GM12878 (cell line): ENCODE measurements at regions not wholly inside any gene's neighbourhood (a gene's known extent, or its start where the extent isn't known, plus 50 kb on each side); places are given as distances from the start of the nearest gene placed in this dataset.

Experiments used
- ATAC-seq: fragments of 200-7000 bp; cut with Tn5 transposase; 3 replicates; pipeline ENCODE4 v1.9.1; 2020; ENCODE audit warnings: mild to moderate bottlenecking, moderate library complexity
- BruUV-seq: library from RNA; stranded (reverse); fragments of 400-500 nt; replicated peaks from 2 replicates; lab custom pipeline; 2021; lab: Mats Ljungman, UMichigan
- CTCF ChIA-PET: fragments of 300-600 bp; sonication (Branson Sonifier 250); formaldehyde crosslinking; extraction: SDS; loops from one replicate; lab custom pipeline; 2021; ENCODE audit warnings: inconsistent platforms; lab: Yijun Ruan, JAX
- POLR2A ChIA-PET: fragments of 350-600 bp; formaldehyde crosslinking; extraction: SDS; loops from one replicate; lab custom pipeline; 2021; ENCODE audit warnings: inconsistent platforms; lab: Charles Lee
- RAD21 ChIA-PET: fragments of 300-600 bp; sonication (Branson Sonifier 250); formaldehyde crosslinking; loops from one replicate; lab custom pipeline; 2023; ENCODE audit warnings: antibody characterized with exemption; ENCODE audit not compliant: unreplicated experiment; lab: Charles Lee
- SMC1A ChIA-PET: fragments of 300-600 bp; sonication (Branson Sonifier 250); formaldehyde crosslinking; loops from one replicate; lab custom pipeline; 2023; ENCODE audit not compliant: unreplicated experiment, uncharacterized antibody; lab: Charles Lee
- DNase-seq: peaks from one replicate; pipeline ENCODE4 v3.0.0-alpha.2; 2011; ENCODE audit warnings: low read depth, low spot score
- FAIRE-seq: peaks from 3 replicates; lab custom pipeline; 2011; peaks lifted over from hg19 to GRCh38; lab: Jason Lieb, UNC
- H2AFZ ChIP-seq: 2 replicates; pipeline ENCODE4 v1.6.0; 2011; ENCODE audit warnings: low read depth, low read length, control low read depth; ENCODE audit not compliant: control insufficient read depth
- H3K27ac ChIP-seq: 2 replicates; pipeline ENCODE4 v1.5.1; 2011; ENCODE audit warnings: control low read depth; ENCODE audit not compliant: control insufficient read depth, insufficient read depth
- H3K27me3 ChIP-seq, 2 experiments: replicated peaks in 1 of 2; 2 replicates each; pipeline versions ENCODE4 v1.6.0 to v1.6.1; 2011; ENCODE audit warnings: low read length in 1 of 2; ENCODE audit not compliant: control insufficient read depth in 2 of 2, insufficient read depth in 2 of 2
- H3K36me3 ChIP-seq, 2 experiments: 2 replicates each; pipeline ENCODE4 v1.5.1; 2011; ENCODE audit warnings: low read length in 1 of 2; ENCODE audit not compliant: control insufficient read depth in 2 of 2, insufficient read depth in 2 of 2
- H3K4me1 ChIP-seq: 2 replicates; pipeline ENCODE4 v1.6.1; 2011; ENCODE audit warnings: mild to moderate bottlenecking, low read length, moderate library complexity, mixed read lengths; ENCODE audit not compliant: control insufficient read depth, insufficient read depth
- H3K4me2 ChIP-seq: 2 replicates; pipeline ENCODE4 v1.6.0; 2011; ENCODE audit warnings: control low read depth; ENCODE audit not compliant: control insufficient read depth, insufficient read depth
- H3K4me3 ChIP-seq: fragments of 200-600 bp; sonication (generic); 2 replicates; pipeline ENCODE4 v1.5.1; 2016
- H3K79me2 ChIP-seq: 2 replicates; pipeline ENCODE4 v1.6.0; 2011; ENCODE audit warnings: low read length; ENCODE audit not compliant: control insufficient read depth, insufficient read depth
- H3K9ac ChIP-seq: 2 replicates; pipeline ENCODE4 v1.8.0; 2011; ENCODE audit warnings: low read length, control low read depth, mixed read lengths; ENCODE audit not compliant: control insufficient read depth, insufficient read depth
- H3K9me3 ChIP-seq: replicated peaks from 3 replicates; pipeline ENCODE4 v1.5.1; 2011; ENCODE audit warnings: mild to moderate bottlenecking, low read length; ENCODE audit not compliant: control insufficient read depth, insufficient read depth
- H4K20me1 ChIP-seq: 2 replicates; pipeline ENCODE4 v1.6.0; 2011; ENCODE audit not compliant: control insufficient read depth, insufficient read depth
- CBX3 ChIP-seq: fragments of 200-600 bp; sonication (generic); IDR thresholded peaks from 2 replicates; pipeline ENCODE4 v1.6.1; 2016; ENCODE audit warnings: low read depth, borderline replicate concordance
- E4F1 ChIP-seq: fragments of 450-650 bp; IDR thresholded peaks from 2 replicates; pipeline ENCODE4 v1.6.1; 2018; ENCODE audit warnings: borderline replicate concordance, mild to moderate bottlenecking; ENCODE audit not compliant: partially characterized antibody
- EZH2 ChIP-seq: IDR thresholded peaks from 2 replicates; pipeline ENCODE4 v1.6.1; 2012; ENCODE audit warnings: low read depth, mild to moderate bottlenecking, control low read depth, inconsistent platforms, low read length, borderline replicate concordance; ENCODE audit not compliant: control insufficient read depth
- MTA2 ChIP-seq: fragments of 450-650 bp; IDR thresholded peaks from 2 replicates; pipeline ENCODE4 v1.6.1; 2016; ENCODE audit warnings: low read depth, mild to moderate bottlenecking, moderate library complexity
- NBN ChIP-seq: fragments of 450-650 bp; IDR thresholded peaks from 2 replicates; pipeline ENCODE4 v1.6.1; 2016
- NFYA ChIP-seq: IDR thresholded peaks from 2 replicates; pipeline ENCODE4 v1.6.1; 2011; ENCODE audit warnings: low read depth, mild to moderate bottlenecking, low read length, improper control_type of control experiment, borderline replicate concordance
- PKNOX1 ChIP-seq: fragments of 450-650 bp; IDR thresholded peaks from 2 replicates; pipeline ENCODE4 v1.6.1; 2016; ENCODE audit warnings: mild to moderate bottlenecking
- POLR2A ChIP-seq: IDR thresholded peaks from 2 replicates; pipeline ENCODE4 v1.6.1; 2011; ENCODE audit warnings: low read depth, mild to moderate bottlenecking, low read length
- POLR2AphosphoS5 ChIP-seq: IDR thresholded peaks from 2 replicates; pipeline ENCODE4 v1.6.1; 2011; ENCODE audit warnings: mild to moderate bottlenecking, low read length, inconsistent platforms
- PRDM15 ChIP-seq: fragments of 450-650 bp; formaldehyde crosslinking; IDR thresholded peaks from 2 replicates; pipeline ENCODE4 v1.4.0; 2020; ENCODE audit warnings: mild to moderate bottlenecking, moderate library complexity
- SREBF2 ChIP-seq: IDR thresholded peaks from 2 replicates; pipeline ENCODE4 v1.6.1; 2012; ENCODE audit warnings: mild to moderate bottlenecking, low read length
- STAT1 ChIP-seq: fragments of 450-650 bp; conservative IDR thresholded peaks from 2 replicates; pipeline ENCODE4 v1.6.1; 2014; ENCODE audit warnings: antibody characterized with exemption, mild to moderate bottlenecking
- USF2 ChIP-seq: IDR thresholded peaks from 2 replicates; pipeline ENCODE4 v1.6.1; 2011; ENCODE audit warnings: low read depth, low read length, improper control_type of control experiment, borderline replicate concordance
- YY1 ChIP-seq: IDR thresholded peaks from 2 replicates; pipeline ENCODE4 v1.6.1; 2011; ENCODE audit warnings: low read depth, mild to moderate bottlenecking, low read length
- ZBED1 ChIP-seq: IDR thresholded peaks from 2 replicates; pipeline ENCODE4 v1.6.1; 2016; ENCODE audit warnings: borderline replicate concordance
- ZNF207 ChIP-seq: fragments of 450-650 bp; IDR thresholded peaks from 2 replicates; pipeline ENCODE4 v1.6.1; 2014; ENCODE audit warnings: antibody characterized with exemption, mild to moderate bottlenecking, borderline replicate concordance
- WGBS: methylation state at CpG from one replicate; pipeline ENCODE4 v1.1.6; 2016; ENCODE audit warnings: low lambda C conversion rate; ENCODE audit not compliant: insufficient replicate concordance, insufficient coverage; ENCODE audit errors: missing lambda C conversion rate; 5-methylcytosine and 5-hydroxymethylcytosine counted together
- in situ Hi-C: fragments of 300-500 bp; cut with MboI; formaldehyde crosslinking; loops from 9 replicates; pipeline ENCODE4 v1.14.3; 2018; ENCODE audit warnings: mixed read lengths
- intact Hi-C: fragments of 100-400 bp; cut with micrococcal nuclease; formaldehyde crosslinking; loops from one replicate; pipeline ENCODE4 v1.14.2; 2022; ENCODE audit not compliant: unreplicated experiment

DNA sequence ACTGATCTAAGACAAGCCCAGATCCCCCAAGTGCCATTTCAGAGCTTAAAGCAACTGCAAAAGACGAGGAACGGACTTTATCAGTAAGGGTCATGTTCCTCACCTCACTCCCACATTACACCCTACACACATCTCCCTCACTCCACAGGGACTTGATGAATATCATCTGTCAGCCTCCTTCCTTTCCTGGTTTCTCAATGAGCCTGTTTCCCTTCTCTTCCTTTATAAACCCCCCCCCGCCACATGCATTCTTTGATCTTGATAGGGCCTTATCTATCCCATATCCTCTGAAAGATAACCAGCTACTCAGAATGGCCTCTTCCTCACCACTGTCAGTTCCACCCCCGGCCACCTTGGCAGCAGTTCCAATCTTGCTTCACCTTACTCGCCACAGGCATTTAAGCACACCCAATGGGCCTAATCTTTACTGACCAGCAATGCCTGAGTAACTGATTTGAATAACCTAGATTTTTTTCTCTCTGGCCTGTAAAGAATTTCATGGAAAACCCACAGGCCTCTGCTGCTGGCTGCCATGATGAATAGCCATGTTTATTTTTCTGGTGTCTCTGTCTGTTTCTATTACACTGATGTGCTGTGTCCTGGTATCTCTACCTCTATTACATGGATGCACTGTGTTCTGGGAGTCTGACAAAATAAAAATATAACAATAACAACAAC, 138.7 kb downstream of the PHLDA1 start:
- ChIA-PET RAD21 (no interaction called here), POLR2A (interaction anchor here (0.7 kb wide), 1 partner anchor 57 kb away, joined by 4 read pairs; no protein-coding TSS in a partner anchor), CTCF (interaction anchor here (0.8 kb wide), 1 partner anchor 138 kb away, joined by 3 read pairs; the partner anchor contains the start of gene PHLDA1), SMC1A (interaction anchor here (1.3 kb wide), 1 partner anchor 10 kb away, joined by 4 read pairs; no protein-coding TSS in a partner anchor)
- no peaks in the 10 kb centered on the region for H3K36me3 ChIP-seq
- H4K20me1 ChIP-seq: no peaks in the 10 kb centered on the region
- no peaks in the 10 kb centered on the region for H3K79me2 ChIP-seq
- in situ Hi-C loops: no loop called here
- no peak overlapping the region for H3K4me3 ChIP-seq
- H3K9ac ChIP-seq: no peak overlapping the region
- DNase-seq (no peak), ATAC-seq (no peak), FAIRE-seq (no peak)
- H3K27ac ChIP-seq: no peak overlapping the region
- intact Hi-C loops: no loop called here
- no peak overlapping the region for H2AFZ ChIP-seq
- H3K4me2 ChIP-seq: no peak overlapping the region
- 53% methylated on average over 5 of the region's 5 CpGs for WGBS
- TF ChIP-seq USF2 (no peak), CBX3 (no peak), NBN (no peak), MTA2 (no peak), POLR2AphosphoS5 (no peak), EZH2 (no peak), SREBF2 (no peak), ZBED1 (no peak), ZNF207 (no peak), E4F1 (no peak), STAT1 (no peak), YY1 (no peak), PRDM15 (CRISPR knock-in tag) (no peak), PKNOX1 (no peak), NFYA (no peak), POLR2A (no peak)
- H3K4me1 ChIP-seq: no peaks in the 10 kb centered on the region
- no peaks in the 10 kb centered on the region for H3K27me3 ChIP-seq
- BruUV-seq: no TSS peak
- H3K9me3 ChIP-seq: no peaks in the 10 kb centered on the region
